LHCN-M2 (cell line): ENCODE measurements at regions not wholly inside any gene's neighbourhood (a gene's known extent, or its start where the extent isn't known, plus 50 kb on each side); places are given as distances from the start of the nearest gene placed in this dataset.

Experiments used
- DNase-seq: peaks from one replicate; pipeline ENCODE4 v3.0.0-alpha.2; 2012; ENCODE audit warnings: low read depth

GRCh38 chrX:134718105-134718965 is 60.1 kb upstream of the PLAC1 start:
- DNase-seq: peak; percentile 93

- DNase-seq: peak; percentile 44
Observed at GRCh38 chrX:134717698-134718097, 59.4 kb upstream of the PLAC1 start.

- DNase-seq: no peak
Observed at GRCh38 chrX:134716620-134717012, 58.3 kb upstream of the PLAC1 start.

- no peak for DNase-seq
Observed at GRCh38 chrX:134715930-134716619, 57.8 kb upstream of the PLAC1 start.

GRCh38 chrX:134714633-134715110 is 56.4 kb upstream of the PLAC1 start:
- DNase-seq: no peak

GRCh38 chrX:134713618-134714107 is 55.4 kb upstream of the PLAC1 start:
- DNase-seq: no peak

- no peak for DNase-seq
Observed at GRCh38 chrX:134712272-134712671, 54.0 kb upstream of the PLAC1 start.

GRCh38 chrX:134711135-134711921 is 53.1 kb upstream of the PLAC1 start:
- no peak for DNase-seq
